ENCODE measurements at regions not wholly inside any gene's neighbourhood (a gene's known extent, or its start where the extent isn't known, plus 50 kb on each side); places are given as distances from the start of the nearest gene placed in this dataset.

DNA sequence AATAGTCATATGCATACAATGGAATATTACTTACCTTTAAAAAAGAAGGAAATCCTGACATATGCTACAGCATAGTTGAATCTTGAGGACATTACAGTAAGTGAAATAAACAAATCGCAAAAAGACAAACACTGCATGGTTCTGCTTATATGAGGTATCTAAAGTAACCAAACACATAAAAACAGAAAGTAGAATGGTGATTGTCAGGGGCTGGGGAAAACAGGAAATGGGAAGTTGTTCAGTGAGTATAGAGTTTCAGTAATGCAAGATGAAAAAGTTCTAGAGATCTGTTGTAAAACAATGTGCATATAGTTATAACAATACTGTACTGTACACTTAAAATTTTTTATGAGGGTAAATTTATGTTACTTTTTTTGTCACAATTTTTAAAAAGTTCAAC, 219.4 kb downstream of the KLF5 start:
- TF ChIP-seq, protein P1, sequence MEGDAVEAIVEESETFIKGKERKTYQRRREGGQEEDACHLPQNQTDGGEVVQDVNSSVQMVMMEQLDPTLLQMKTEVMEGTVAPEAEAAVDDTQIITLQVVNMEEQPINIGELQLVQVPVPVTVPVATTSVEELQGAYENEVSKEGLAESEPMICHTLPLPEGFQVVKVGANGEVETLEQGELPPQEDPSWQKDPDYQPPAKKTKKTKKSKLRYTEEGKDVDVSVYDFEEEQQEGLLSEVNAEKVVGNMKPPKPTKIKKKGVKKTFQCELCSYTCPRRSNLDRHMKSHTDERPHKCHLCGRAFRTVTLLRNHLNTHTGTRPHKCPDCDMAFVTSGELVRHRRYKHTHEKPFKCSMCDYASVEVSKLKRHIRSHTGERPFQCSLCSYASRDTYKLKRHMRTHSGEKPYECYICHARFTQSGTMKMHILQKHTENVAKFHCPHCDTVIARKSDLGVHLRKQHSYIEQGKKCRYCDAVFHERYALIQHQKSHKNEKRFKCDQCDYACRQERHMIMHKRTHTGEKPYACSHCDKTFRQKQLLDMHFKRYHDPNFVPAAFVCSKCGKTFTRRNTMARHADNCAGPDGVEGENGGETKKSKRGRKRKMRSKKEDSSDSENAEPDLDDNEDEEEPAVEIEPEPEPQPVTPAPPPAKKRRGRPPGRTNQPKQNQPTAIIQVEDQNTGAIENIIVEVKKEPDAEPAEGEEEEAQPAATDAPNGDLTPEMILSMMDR (IDR thresholded peaks at IDR 0.05) = no peak
- no peak for TF ChIP-seq EP300 (IDR thresholded peaks at IDR 0.05)
- TF ChIP-seq POLR2A (IDR thresholded peaks at IDR 0.05; ENCODE audit: low read depth) = no peak
- no peak for TF ChIP-seq POLR2AphosphoS5 (IDR thresholded peaks at IDR 0.05)
- intact Hi-C loops (cut with DNase I) = no loop called here
- 86% methylated on average over 1 of the region's 1 CpG for WGBS
- no peak for DNase-seq (ENCODE audit: extremely low spot score)
- Histone ChIP-seq H3K27me3 (no peaks in the 10 kb centered on the region), H3K36me3 (no peaks in the 10 kb centered on the region), H3K4me1 (peaks cover 2 to 20% (median 17%) of the 10 kb centered on the region in 4 donors), H3K9me3 (peaks cover 0 to 7% (median 0%) of the 10 kb centered on the region in 4 donors), H3K27ac (replicated peaks in 1 of 4) (no peak overlapping the region), H3K4me3 (no peak overlapping the region)

DNA sequence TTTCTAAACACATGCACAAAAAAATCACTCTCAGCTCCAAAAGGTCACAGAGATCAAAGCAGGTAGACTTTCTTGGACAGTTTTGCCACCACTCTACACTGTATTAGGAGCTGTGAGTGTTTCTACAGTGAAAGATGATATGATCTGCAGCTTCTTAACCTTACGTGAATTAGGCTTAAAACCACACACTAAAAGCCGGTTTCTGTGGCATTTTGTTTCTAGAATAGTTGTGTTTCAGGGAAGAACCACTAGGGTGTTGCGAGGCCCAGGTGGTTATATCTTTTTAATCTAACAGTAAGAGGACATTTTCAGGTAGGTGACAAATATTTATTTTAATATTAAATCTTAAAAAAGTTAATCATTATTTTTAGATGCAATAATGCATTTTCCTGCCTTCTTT, 216.4 kb downstream of the KLF5 start:
- H3K27ac ChIP-seq (replicated peaks in 1 of 4) = peak overlapping the region in 1 of 4 donors; percentile 69
- 82% methylated on average over 3 of the region's 3 CpGs for WGBS

DNA sequence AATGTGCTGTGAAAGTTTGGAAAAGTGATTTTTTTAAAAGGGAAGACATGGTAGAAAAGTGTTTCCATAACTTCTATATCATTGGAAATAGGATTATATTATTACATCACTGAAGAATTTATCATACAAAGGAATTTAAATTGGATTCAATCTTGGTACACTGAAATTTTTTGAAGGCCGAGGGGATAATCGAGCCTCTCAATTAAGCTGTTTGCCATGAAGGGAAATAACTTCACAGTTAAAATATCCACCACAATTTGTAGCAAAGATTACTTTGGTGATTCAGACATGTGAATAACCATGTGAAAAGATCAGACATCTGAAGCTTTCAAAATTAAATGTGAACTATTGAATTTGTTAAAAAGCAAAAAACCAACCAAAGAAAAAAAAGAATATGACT, 215.3 kb downstream of the KLF5 start:
- Histone ChIP-seq H3K4me1 (peaks cover 4 to 31% (median 23%) of the 10 kb centered on the region in 4 donors), H3K4me3 (no peak overlapping the region), H3K27ac (replicated peaks in 1 of 4) (peak overlapping the region in 2 of 4 donors; percentile 53 to 69), H3K9me3 (peaks cover 0 to 7% (median 0%) of the 10 kb centered on the region in 4 donors), H3K36me3 (no peaks in the 10 kb centered on the region), H3K27me3 (no peaks in the 10 kb centered on the region)
- DNase-seq (ENCODE audit: extremely low spot score) = no peak
- intact Hi-C loops (cut with DNase I) = no loop called here
- WGBS = 55% methylated on average over 2 of the region's 2 CpGs
- TF ChIP-seq, protein P1 (IDR thresholded peaks at IDR 0.05) = no peak
- TF ChIP-seq POLR2AphosphoS5 (IDR thresholded peaks at IDR 0.05) = no peak
- no peak for TF ChIP-seq POLR2A (IDR thresholded peaks at IDR 0.05; ENCODE audit: low read depth)
- TF ChIP-seq EP300 (IDR thresholded peaks at IDR 0.05) = no peak

More for the DNA sequence above, 216.4 kb downstream of the KLF5 start:
- intact Hi-C loops (cut with DNase I) = no loop called here
- DNase-seq (ENCODE audit: extremely low spot score) = no peak
- no peak overlapping the region for H3K4me3 ChIP-seq
- no peaks in the 10 kb centered on the region for H3K36me3 ChIP-seq
- TF ChIP-seq, protein P1 (IDR thresholded peaks at IDR 0.05) = no peak
- TF ChIP-seq EP300 (IDR thresholded peaks at IDR 0.05) = no peak
- H3K27me3 ChIP-seq = no peaks in the 10 kb centered on the region
- H3K4me1 ChIP-seq = peaks cover 4 to 31% (median 23%) of the 10 kb centered on the region in 4 donors
- peaks cover 0 to 7% (median 0%) of the 10 kb centered on the region in 4 donors for H3K9me3 ChIP-seq

DNA sequence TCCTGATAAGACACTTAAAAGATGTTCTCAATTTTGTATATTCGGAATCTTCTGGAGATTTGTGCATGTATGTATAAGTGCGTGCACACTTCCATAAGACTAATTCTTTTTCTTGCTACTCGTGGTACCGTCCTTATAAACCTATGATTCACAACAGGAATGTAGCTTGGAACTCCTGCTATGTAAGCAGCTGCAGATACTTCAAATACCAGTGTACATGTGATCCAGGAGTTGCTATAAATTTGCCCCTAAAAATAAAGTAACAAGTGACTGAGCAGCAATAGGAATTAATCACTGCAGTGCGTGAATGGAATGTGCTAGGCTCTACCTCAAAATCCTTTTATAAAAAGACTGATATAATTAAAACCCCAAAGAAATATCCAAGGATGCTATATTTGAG, 214.9 kb downstream of the KLF5 start:
- peaks cover 4 to 31% (median 23%) of the 10 kb centered on the region in 4 donors for H3K4me1 ChIP-seq
- H3K4me3 ChIP-seq = no peak overlapping the region
- peak overlapping the region in 2 of 4 donors; percentile 53 to 69 for H3K27ac ChIP-seq (replicated peaks in 1 of 4)
- 56% methylated on average over 5 of the region's 5 CpGs for WGBS
- H3K9me3 ChIP-seq = peaks cover 0 to 7% (median 0%) of the 10 kb centered on the region in 4 donors
- TF ChIP-seq, protein P1 (IDR thresholded peaks at IDR 0.05) = no peak
- TF ChIP-seq POLR2AphosphoS5 (IDR thresholded peaks at IDR 0.05) = peak in 1 of 2 donors; percentile 74
- no peaks in the 10 kb centered on the region for H3K27me3 ChIP-seq
- DNase-seq (ENCODE audit: extremely low spot score) = no peak
- intact Hi-C loops (cut with DNase I) = no loop called here
- no peaks in the 10 kb centered on the region for H3K36me3 ChIP-seq

DNA sequence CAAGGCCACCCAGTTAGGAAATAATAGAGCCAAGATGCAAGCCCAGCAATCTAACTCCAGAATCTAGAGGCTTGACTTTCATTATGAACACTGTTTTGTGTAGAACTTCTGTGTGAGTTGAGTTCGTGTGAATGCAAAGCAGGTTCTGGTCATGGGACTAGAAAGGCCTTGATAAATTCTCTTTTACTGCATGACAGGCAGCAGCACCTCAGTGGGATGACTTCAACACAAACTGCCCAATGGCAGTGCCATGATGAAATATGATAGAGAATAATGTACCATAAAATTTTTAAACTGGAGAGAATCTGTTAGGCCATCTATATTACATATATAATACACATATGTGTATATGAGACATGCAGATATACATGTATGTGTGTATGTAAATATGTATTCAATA, 214.5 kb downstream of the KLF5 start:
- intact Hi-C loops (cut with DNase I) = no loop called here

More for the DNA sequence above, 214.5 kb downstream of the KLF5 start:
- 89% methylated on average over 1 of the region's 1 CpG for WGBS
- TF ChIP-seq, protein P1 (IDR thresholded peaks at IDR 0.05) = no peak
- TF ChIP-seq POLR2AphosphoS5 (IDR thresholded peaks at IDR 0.05) = no peak
- TF ChIP-seq EP300 (IDR thresholded peaks at IDR 0.05) = no peak
- TF ChIP-seq POLR2A (IDR thresholded peaks at IDR 0.05; ENCODE audit: low read depth) = no peak
- peaks cover 0 to 7% (median 0%) of the 10 kb centered on the region in 4 donors for H3K9me3 ChIP-seq
- H3K36me3 ChIP-seq = no peaks in the 10 kb centered on the region
- H3K27me3 ChIP-seq = no peaks in the 10 kb centered on the region
- H3K27ac ChIP-seq (replicated peaks in 1 of 4) = peak overlapping the region in 1 of 4 donors; percentile 46
- no peak for DNase-seq (ENCODE audit: extremely low spot score)
- peaks cover 4 to 31% (median 23%) of the 10 kb centered on the region in 4 donors for H3K4me1 ChIP-seq
- no peak overlapping the region for H3K4me3 ChIP-seq

All from esophagus muscularis mucosa (tissue), 4 donors.